ENCODE measurements at regions not wholly inside any gene's neighbourhood (a gene's known extent, or its start where the extent isn't known, plus 50 kb on each side); places are given as distances from the start of the nearest gene placed in this dataset.
"Not testable (repeated sequence)": the region's sequence is repeated elsewhere in the genome, so short reads cannot be mapped to it uniquely, and the experiment has no call there.

GRCh38 chr12:58009405-58010195, 68.2 kb downstream of the ATP23 start:
- DNase-seq (ENCODE audit: low read depth in 1 of 2, low spot score in 1 of 2) = no peak
- TF ChIP-seq REST (IDR thresholded peaks at IDR 0.05; ENCODE audit: insufficient replicate concordance, low read depth) (no peak), SPI1 (IDR thresholded peaks at IDR 0.05; ENCODE audit: borderline replicate concordance, low read depth) (no peak), GABPA (IDR thresholded peaks at IDR 0.05; ENCODE audit: low read depth) (no peak), POLR2AphosphoS5 (IDR thresholded peaks at IDR 0.05; ENCODE audit: low read depth) (no peak)
- TF ChIP-seq, protein P1, sequence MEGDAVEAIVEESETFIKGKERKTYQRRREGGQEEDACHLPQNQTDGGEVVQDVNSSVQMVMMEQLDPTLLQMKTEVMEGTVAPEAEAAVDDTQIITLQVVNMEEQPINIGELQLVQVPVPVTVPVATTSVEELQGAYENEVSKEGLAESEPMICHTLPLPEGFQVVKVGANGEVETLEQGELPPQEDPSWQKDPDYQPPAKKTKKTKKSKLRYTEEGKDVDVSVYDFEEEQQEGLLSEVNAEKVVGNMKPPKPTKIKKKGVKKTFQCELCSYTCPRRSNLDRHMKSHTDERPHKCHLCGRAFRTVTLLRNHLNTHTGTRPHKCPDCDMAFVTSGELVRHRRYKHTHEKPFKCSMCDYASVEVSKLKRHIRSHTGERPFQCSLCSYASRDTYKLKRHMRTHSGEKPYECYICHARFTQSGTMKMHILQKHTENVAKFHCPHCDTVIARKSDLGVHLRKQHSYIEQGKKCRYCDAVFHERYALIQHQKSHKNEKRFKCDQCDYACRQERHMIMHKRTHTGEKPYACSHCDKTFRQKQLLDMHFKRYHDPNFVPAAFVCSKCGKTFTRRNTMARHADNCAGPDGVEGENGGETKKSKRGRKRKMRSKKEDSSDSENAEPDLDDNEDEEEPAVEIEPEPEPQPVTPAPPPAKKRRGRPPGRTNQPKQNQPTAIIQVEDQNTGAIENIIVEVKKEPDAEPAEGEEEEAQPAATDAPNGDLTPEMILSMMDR (IDR thresholded peaks at IDR 0.05; ENCODE audit: insufficient read depth, low read length) = no peak
- no peak overlapping the region for H3K4me3 ChIP-seq (replicated peaks; ENCODE audit: insufficient read depth, low read length)
- no peak overlapping the region for H3K27ac ChIP-seq (replicated peaks)
- no peaks in the 10 kb centered on the region for H3K27me3 ChIP-seq (ENCODE audit: insufficient read depth, poor library complexity, severe bottlenecking)

GRCh38 chr12:58011676-58012075, 70.3 kb downstream of the ATP23 start:
- Histone ChIP-seq H3K27me3 (ENCODE audit: insufficient read depth, poor library complexity, severe bottlenecking) (no peaks in the 10 kb centered on the region), H3K4me3 (replicated peaks; ENCODE audit: insufficient read depth, low read length) (no peak overlapping the region), H3K27ac (replicated peaks) (no peak overlapping the region)
- TF ChIP-seq, protein P1 (IDR thresholded peaks at IDR 0.05; ENCODE audit: insufficient read depth, low read length) = no peak
- no peak for DNase-seq (ENCODE audit: low read depth in 1 of 2, low spot score in 1 of 2)

GRCh38 chr12:58022379-58023020, 81.1 kb downstream of the ATP23 start:
- not testable (repeated sequence) for H3K4me3 ChIP-seq (replicated peaks; ENCODE audit: insufficient read depth, low read length); H3K27ac ChIP-seq (replicated peaks); DNase-seq (ENCODE audit: low read depth in 1 of 2, low spot score in 1 of 2); H3K27me3 ChIP-seq (ENCODE audit: insufficient read depth, poor library complexity, severe bottlenecking)

DNA sequence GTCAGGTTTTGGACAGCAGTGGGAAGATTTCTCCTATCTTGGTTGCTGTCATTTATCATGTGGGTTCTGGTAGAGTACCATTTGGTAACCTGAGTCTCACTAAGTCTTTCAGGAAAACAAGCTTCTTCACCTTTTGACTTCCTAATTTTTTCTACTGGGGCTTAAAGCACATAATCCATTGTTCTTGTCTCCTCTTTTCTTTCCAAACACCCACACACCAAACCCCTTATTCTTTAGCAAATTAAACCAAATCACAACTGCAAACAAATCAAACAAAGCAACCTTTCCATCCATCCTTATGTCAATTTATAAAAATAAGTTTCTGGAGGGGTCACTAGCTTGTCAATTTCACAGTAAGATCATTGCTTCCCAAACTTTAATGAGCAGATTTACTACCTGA, 84.1 kb downstream of the ATP23 start:
- Histone ChIP-seq H3K4me3 (replicated peaks; ENCODE audit: insufficient read depth, low read length) (no peak overlapping the region), H3K27ac (replicated peaks) (no peak overlapping the region), H3K27me3 (ENCODE audit: insufficient read depth, poor library complexity, severe bottlenecking) (no peaks in the 10 kb centered on the region)
- DNase-seq (ENCODE audit: low read depth in 1 of 2, low spot score in 1 of 2) = no peak
- TF ChIP-seq SPI1 (IDR thresholded peaks at IDR 0.05; ENCODE audit: borderline replicate concordance, low read depth) (no peak), GABPA (IDR thresholded peaks at IDR 0.05; ENCODE audit: low read depth) (no peak), REST (IDR thresholded peaks at IDR 0.05; ENCODE audit: insufficient replicate concordance, low read depth) (no peak), POLR2AphosphoS5 (IDR thresholded peaks at IDR 0.05; ENCODE audit: low read depth) (no peak)
- TF ChIP-seq, protein P1 (IDR thresholded peaks at IDR 0.05; ENCODE audit: insufficient read depth, low read length) = no peak

Measured in HL-60 (cell line).